ENCODE measurements at regions not wholly inside any gene's neighbourhood (a gene's known extent, or its start where the extent isn't known, plus 50 kb on each side); places are given as distances from the start of the nearest gene placed in this dataset.

- TF ChIP-seq CTCF (IDR thresholded peaks at IDR 0.05) (no peak), POLR2AphosphoS5 (IDR thresholded peaks at IDR 0.05; ENCODE audit: insufficient read depth in 1 of 2, low read depth in 1 of 2) (no peak), POLR2A (IDR thresholded peaks at IDR 0.05) (no peak)
Measured at GRCh38 chr1:199522338-199522737, 505.2 kb upstream of the NR5A2 start.

All from vagina (tissue), 2 donors.